ENCODE measurements at regions not wholly inside any gene's neighbourhood (a gene's known extent, or its start where the extent isn't known, plus 50 kb on each side); places are given as distances from the start of the nearest gene placed in this dataset.

DNA sequence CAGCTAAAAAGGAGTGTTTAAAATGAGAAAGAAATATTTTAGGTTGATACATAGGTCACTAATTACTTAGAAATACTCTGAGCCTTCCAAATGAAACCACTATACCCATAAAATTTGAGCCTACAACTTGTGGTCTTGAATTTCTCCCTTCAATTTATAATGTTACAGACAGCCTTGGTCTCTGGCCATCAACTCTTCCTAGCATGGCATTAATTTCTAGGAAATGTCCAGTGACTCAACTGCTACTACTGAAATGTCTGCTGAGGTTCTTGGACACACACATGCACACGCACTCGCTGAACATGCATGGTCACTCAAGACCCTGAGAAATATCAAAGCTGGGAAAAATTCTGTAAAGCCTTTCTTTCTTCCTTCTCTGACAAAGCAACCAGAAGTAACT is 61.1 kb upstream of the SAMSN1 start:
- DNase-seq, result no peak

DNA sequence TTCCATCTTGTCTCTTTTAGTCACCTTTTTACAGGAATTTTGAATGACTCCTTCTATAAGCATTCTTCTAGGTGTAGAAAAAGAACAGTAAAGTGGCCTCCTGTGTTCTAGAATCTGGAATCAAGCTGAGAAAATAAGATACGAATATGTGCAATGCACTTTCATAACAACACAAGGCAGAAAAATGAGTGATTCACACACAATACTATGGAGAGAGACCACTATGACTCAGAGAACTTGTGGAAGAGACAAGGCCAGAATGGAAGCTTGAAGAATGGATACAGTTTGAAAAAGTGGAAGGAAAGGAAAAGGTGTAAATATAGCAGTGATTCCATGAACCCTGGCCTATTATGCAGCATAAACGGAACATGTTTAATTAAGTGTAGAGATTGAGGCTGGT is 57.1 kb upstream of the SAMSN1 start:
- DNase-seq, result peak; percentile 22

DNA sequence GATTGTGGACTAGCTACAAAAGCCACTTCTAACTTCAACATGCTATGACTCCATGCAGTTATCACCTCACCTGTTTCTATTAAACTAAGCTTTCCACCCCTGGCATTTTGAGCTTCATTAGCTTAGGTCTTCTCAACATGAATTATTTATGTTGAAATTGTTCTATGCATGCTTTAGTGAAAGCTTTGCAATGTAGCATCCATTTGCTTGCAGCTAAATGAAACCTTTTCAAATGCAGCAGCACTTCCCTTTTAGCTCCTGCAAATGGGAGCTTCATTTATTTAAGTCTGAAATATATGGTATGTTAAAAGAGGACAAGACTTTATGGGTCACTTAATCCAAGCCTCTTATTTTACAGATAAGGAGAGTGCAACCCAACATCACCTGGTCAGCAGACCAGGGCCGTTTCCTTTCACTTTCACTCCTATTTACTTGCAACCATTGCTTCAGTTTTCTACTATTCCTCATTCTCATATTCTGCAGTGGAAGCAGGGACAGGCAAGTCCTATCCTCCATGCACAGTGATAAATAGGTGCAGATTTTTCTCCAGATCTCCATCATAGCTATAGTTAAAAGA is 56.4 kb upstream of the SAMSN1 start:
- no peak for DNase-seq

DNA sequence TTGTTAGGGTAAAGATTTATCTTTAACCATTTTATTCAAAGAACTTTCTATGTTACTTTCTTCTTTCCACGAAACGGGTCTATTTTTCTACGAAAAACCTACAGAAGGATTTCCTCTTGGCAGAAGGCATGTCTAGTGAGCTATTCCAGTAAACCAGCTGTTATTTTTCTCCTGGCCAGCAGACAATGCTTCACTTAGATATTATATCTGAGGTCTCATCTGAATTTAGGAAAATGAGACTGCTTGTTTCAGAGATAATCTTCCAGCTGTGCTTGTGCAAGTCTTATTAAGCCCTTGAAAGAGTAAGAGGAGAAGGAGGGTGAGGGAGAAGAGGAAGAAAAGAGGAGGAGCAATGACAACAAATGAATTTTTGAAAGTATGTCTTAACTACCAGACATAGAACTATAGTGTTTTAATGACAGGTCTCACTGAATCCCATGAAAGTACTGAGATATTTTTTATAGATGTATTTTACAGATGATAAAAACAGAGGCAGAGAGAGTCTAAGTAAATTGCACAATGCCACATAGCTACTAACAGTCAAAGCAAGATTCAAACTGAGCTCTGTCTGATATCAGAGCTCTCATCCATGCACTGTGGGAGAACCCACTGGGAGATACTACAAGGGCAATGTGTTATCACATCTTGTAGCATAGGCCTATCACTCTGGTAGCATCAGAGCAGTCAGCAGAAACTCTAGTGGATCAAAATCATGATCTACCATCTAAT is 54.6 kb upstream of the SAMSN1 start:
- no peak for DNase-seq

DNA sequence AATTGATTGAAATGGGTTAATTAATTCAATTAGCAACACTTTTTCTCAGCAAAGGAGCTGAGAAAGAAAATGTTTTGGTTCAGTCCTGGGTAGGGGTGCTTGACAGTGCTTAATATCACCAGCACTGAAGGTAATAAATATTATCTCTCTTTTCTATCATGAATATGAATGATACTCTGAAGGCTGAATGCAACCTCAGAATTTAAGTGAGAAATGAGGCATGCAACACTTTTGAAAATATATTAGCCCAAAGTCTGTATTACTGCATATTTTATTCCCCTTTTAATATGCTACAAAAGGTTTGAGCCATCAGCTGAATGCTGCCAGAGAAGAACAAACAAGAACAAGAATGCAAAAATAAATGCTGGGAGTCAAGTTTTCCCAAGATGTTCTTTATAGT is 52.0 kb upstream of the SAMSN1 start:
- DNase-seq, result no peak
